COR-L47 (cell line): ENCODE measurements at regions not wholly inside any gene's neighbourhood (a gene's known extent, or its start where the extent isn't known, plus 50 kb on each side); places are given as distances from the start of the nearest gene placed in this dataset.
"Not testable (repeated sequence)": the region's sequence is repeated elsewhere in the genome, so short reads cannot be mapped to it uniquely, and the experiment has no call there.

Experiments
- DNase-seq: peaks from one replicate; lab custom pipeline; 2025; lab: John Stamatoyannopoulos, UW

DNA sequence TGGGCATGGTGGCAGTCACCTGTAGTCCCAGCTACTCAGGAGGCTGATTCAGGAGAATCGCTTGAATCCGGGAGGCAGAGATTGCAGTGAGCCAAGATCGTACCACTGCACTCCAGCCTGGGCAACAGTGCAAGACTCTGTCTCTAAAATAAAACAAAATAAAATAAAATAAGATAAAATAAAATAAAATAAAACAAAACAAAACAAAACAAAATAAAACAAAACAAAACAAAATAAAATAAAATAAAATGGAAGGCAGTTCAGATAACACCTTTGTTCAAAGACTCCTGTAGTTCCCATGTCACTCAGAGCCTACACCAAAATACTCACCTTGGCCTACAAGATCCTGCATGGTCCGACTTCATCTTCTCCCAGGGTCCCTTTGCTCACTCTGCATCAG lies 61.3 kb downstream of the SYF2 start:
- DNase-seq, result not testable (repeated sequence)

DNA sequence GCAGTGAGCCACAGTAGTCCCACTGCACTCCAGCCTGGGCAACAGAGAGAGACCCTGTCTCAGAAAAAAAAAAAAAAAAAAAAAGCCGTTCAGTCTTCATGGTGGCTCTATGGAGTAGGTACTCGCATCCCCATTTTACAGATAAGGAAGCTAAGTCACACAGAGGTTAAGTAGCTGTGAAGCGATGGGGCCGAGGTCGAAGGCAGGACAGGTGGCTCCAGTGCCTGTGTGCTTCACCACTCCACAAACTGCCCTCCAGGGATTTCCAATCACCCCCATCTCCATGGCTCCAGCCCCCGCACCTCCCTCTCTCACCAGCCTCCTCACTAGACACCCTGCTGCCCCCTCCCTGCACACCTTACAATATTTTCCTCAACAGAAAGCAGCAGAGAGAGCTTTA lies 61.9 kb downstream of the SYF2 start:
- DNase-seq, result no peak

DNA sequence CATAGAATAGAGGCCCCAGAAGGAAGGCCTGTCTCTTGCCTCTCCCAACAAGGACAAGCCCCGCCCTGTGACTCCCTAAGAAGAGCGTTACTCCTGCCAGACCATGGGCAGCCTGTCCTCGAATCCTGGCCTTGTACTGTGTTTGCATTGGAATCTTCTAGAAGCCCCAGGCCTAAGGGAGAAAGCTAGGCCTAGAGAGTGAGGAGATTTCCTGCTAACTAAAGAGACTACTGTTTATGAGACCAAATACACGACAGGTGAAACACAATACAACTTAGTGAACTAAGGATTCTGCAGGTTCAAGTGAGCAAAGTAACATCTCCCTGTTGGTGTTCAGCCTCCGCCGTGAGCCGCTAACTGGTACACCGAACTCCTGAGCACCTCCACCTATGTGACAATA lies 62.7 kb downstream of the SYF2 start:
- DNase-seq, result no peak

DNA sequence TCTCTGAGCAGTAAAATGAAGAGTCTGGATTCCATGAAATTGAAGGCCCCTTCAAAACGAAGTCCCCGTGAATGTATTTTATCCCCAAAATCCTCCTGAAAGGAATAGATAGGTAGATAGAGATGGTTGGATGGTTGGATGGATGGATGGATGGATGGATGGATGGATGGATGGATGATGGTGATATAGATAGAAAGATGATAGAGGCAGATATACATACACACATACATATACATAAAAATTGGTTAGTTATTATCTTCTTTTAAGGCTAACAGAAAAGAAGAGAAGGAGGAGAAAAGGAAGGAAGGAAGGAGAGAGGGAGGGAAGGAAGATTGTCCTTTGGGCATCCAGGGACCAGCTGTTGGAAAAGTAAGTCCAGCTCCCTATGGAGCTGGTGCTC lies 63.1 kb downstream of the SYF2 start:
- no peak for DNase-seq

- DNase-seq, result no peak
These were observed 63.9 kb downstream of the SYF2 start for GRCh38 chr1:25168193-25169071.

DNA sequence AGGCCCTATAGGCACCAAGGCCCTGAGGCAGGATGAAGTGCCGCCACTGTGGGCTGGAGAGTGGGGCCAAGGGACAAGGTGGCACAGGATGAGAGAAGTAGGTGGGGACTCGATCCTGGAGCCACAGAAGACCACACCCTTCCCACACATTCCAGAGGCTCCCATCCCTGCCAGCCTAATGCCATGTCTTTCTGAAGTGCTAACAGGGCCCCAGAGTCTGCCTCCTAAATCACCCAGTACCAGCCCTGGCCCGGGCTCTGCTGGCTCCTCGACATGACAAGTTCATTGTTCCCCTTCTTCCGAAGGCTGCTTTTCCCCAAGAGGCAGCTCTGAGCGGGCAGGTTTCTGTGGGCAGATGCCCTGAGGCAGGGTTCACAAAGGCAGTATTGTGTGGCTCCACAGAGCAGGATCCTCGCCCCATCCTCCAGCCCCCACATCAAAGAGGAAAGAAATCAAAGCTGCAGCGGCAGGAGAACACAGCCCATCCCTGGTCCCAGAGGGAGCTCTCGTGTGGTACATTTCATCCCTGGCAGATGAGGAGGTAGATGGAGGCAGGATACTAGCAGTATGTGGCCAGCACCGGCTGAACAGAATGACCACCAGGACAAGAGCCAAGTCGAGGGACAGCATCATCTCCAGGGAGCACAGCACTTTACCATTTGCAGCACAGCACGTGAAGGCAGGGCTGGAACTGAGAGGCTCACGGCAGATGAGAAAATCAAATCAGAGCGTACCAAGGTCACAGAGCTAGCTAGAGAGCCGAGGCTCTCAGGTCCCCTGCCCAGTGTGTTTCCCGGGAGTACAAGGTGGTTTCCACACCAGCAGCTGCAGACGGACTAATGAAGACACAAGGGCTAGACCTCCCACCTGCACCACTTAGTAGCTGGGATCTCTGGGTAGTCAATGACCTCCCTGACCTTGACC lies 64.8 kb downstream of the SYF2 start:
- DNase-seq, result no peak

GRCh38 chr1:25166847-25167246 lies 65.5 kb downstream of the SYF2 start:
- no peak for DNase-seq

- DNase-seq, result no peak
These were observed 68.3 kb downstream of the SYF2 start for GRCh38 chr1:25163986-25164385.

GRCh38 chr1:25161981-25162380 lies 70.3 kb downstream of the SYF2 start:
- DNase-seq, result no peak

DNA sequence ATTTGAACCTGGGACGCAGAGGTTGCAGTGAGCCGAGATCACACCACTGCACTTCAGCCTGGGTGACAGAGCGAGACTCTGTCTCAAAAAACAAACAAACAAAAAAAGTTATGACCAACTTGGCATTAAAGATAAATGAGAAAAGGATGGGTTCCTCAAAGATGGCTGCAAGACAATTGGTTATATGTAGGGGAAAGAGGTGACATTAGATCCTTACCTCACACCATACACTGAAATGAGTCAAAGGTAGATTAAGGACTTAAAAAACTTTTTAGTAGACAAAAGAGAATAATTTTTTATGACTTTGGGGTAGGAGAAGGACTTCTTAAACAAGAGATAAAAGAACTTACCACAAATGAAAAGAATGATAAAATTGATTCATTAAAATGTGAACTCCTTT lies 74.5 kb downstream of the SYF2 start:
- DNase-seq, result no peak

DNA sequence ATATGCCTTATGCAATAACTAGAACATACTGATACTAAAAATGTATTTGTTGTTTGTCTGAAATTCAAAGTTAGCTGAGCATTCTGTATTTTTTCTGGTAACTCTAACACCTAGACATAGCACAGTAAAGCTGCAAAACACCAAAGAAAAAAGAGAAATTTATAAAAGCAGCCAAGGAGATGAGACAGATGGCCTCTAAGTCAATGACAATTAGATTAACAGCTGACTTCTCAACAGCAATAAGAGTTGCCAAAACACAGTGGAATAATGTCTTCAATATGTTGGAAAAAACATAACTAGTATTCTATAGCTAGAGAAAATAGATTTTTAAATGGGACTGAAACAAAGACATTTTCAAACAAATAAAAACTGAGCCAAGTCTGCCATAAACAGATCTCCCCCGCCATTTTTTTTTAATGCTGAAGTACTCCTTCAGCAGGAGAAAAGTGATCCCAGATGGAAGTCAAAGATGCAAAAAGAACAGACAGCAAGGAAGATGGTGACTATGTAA lies 81.3 kb downstream of the SYF2 start:
- no peak for DNase-seq

DNA sequence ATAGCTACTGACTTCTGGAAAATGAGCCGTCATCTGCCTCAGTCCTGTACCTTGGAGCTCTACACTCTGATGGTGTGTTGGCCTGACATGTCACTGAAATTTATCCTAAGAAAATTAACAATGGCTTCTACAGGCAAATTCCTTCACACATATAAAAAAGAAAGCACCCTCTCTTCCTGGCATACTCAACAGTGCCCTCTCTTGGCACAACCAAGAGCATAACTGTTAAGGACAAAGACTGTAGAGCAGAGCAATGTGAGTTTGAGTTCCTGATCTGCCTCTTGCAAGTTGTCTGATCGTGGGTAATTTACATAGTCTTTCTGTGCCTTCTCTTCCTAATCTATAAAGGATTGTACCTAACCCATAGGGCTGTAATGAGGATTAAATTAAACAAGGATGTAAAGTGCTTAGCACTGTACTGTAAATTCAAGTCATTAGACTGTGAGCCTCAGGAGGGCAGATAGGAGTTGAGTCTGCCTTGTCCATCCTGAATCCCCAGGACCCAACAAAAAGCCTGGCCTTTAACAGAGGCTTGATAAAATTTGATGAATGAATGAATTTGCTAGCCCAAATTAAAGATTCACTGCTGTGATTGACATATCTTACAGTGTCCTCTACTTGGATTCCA lies 83.5 kb downstream of the SYF2 start:
- no peak for DNase-seq

DNA sequence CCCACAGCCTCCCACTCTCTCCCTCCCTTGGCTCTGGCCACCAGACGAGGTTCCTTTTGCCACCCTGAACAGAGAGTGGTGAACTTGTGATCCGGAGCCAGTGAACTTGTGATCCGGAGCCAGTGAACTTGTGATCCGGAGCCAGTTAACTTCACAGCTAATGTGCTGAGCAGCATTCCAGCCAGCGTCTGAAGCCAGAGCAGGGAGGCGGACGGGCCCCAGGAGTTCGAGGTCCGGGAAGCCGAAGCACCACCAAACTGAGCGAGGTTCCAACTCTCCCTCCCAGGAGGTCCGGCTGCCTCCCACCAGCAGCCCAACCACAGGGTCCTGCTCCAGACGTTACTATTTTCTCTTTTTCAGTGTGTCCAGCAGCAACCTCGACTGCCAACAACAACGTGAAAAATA lies 85.8 kb downstream of the SYF2 start:
- DNase-seq, result no peak

GRCh38 chr1:25145775-25146393 lies 86.4 kb downstream of the SYF2 start:
- DNase-seq, result no peak

DNA sequence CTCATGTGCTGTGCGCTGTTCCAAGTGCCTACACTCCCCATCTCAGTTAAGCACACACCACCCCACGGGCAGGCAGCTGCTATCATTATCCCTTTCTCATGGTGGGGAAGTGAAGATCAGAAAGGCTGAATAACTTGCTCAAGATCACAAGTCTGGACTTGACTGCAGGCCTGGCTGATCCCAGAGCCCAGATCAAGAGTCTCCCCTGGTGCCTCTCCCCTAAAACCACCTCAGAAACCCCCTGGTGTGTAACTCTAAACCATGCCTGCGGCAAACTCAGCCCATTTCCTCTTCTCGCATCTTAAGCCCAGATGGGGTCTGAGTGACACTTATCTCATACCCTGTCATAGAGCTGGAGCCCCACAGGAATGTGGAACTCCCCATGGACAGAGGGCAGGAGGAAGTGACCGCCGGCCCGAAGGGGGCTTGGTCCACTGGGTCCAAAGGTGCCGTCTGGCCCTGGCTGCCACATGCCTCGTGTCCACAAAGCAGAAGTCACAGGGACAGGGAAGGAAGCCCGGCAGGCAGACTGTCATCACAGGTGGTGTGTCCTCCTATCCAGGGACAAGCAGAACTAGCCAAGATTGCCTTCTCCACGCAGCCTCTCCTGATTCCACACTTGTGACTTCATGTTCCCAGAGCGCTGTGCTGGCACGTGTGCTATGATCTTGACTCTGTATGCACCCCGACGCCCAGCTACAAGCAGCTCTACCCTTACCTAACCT lies 92.1 kb downstream of the SYF2 start:
- no peak for DNase-seq

GRCh38 chr1:25137521-25138395 lies 94.5 kb downstream of the SYF2 start:
- no peak for DNase-seq

DNA sequence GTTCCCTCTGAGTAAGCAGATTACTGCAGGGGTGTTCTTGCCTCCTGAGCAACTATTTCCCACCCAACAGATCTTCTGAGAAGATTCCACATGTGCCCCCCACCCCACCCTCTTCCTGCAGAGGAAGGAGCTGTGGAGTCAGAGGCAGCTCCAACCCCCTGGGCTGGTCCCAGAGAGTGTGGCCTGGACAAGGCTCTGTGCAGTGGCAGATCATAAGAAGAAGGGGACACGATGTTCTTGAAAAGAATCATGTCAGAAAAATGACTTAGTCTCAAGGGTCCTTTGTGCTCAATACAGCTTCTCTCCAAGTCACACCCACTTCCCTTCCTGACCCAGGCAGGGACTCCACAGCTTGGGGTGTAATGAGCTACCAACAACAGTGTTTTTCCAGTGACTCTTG lies 95.2 kb downstream of the SYF2 start:
- no peak for DNase-seq

DNA sequence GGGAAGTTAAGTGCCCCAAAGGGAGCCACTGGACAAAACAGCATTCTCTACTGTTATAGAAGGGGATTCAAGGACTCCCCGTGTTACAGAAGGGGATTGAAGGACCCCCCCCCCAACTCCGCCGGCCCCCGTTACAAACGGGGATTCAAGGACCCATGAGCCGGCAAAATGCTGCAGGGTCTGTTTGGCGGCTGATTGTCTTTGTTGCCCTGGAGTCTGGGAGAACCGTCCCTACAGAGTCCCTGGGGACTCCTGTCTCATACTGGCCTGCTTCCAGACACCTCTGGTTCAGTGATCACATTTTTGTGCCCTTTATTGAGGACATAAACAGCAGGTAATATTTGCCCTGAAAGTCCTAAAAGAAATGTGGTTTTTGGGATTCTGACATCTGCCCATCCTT lies 96.4 kb downstream of the SYF2 start:
- DNase-seq, result no peak

DNA sequence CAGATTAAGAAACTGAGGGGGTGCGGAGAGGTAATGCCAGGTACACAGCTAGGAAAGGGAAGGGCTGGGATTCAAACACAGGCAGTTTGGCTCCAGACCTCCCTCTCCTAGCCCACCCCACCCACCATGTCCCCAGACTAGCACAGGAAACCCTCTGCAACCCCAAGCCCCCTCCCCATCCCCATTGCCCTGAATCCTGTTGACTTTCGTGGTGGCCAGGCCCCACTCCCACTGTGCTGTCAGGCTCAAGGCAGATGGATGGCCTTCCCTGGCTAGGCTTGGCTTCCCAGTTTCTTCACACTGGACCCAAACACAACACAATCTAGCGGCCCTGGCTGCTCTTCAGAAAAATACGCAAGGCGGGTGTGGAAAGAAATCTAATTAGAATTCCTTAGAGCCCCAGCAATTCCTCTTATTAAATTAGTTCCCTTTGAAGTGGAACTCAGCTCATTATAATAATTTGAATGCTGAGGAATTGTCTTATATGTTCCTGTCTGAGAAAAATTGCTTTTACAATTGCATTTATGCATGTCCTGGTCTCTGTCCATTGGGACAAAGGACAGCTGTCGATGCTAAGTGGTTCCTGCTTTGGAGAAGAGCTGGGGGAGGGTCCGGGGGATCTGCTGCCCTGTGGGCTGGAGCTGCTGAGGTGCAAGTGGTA lies 97.4 kb downstream of the SYF2 start:
- DNase-seq, result no peak

DNA sequence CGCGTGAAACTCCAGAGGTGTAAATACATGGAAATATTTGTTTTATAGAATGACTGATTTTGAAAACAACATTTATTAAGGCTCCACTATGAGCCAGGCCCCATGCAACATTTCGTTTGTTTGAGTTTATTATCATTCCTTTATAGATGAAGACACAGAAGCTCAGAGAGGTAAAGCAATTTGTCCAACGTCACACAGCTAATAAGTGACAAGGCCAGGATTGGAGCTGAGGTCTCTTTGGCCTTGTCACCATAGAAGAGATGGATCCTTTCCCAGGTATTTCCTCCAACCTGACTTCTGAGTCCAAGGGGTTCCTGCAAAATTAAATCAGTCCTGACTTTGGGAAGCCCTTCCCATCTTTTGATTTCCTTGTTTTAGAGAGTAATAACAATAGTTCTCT lies 98.0 kb downstream of the SYF2 start:
- DNase-seq, result no peak
